HG03108 (cell line): ENCODE measurements at regions not wholly inside any gene's neighbourhood (a gene's known extent, or its start where the extent isn't known, plus 50 kb on each side); places are given as distances from the start of the nearest gene placed in this dataset.
"Not testable (repeated sequence)": the region's sequence is repeated elsewhere in the genome, so short reads cannot be mapped to it uniquely, and the experiment has no call there.

Source experiments
- ATAC-seq: cut with Tn5 transposase; IDR thresholded peaks from one replicate; pipeline ENCODE4 v1.9.1; 2021; ENCODE audit warnings: moderate library complexity; ENCODE audit not compliant: unreplicated experiment

GRCh38 chr6:56719315-56720058 is 76.8 kb upstream of the DST start:
- ATAC-seq = not testable (repeated sequence)

- ATAC-seq = no peak
Observed at GRCh38 chr6:56718236-56718635, 75.5 kb upstream of the DST start.

GRCh38 chr6:56716229-56716628 is 73.5 kb upstream of the DST start:
- ATAC-seq = no peak

GRCh38 chr6:56715741-56716140 is 73.1 kb upstream of the DST start:
- no peak for ATAC-seq

GRCh38 chr6:56714982-56715456 is 72.3 kb upstream of the DST start:
- no peak for ATAC-seq

GRCh38 chr6:56714273-56714672 is 71.6 kb upstream of the DST start:
- ATAC-seq = no peak

- no peak for ATAC-seq
Observed at GRCh38 chr6:56713254-56713672, 70.6 kb upstream of the DST start.

GRCh38 chr6:56710967-56711366 is 68.3 kb upstream of the DST start:
- ATAC-seq = no peak

GRCh38 chr6:56709650-56710049 is 67.0 kb upstream of the DST start:
- ATAC-seq = no peak

GRCh38 chr6:56708810-56709597 is 66.3 kb upstream of the DST start:
- ATAC-seq = no peak

GRCh38 chr6:56706981-56707726 is 64.5 kb upstream of the DST start:
- ATAC-seq = no peak

- ATAC-seq = no peak
Observed at GRCh38 chr6:56699066-56699654, 56.5 kb upstream of the DST start.

GRCh38 chr6:56695702-56696101 is 53.0 kb upstream of the DST start:
- ATAC-seq = no peak

GRCh38 chr6:56694002-56694401 is 51.3 kb upstream of the DST start:
- ATAC-seq = no peak

GRCh38 chr6:56693246-56693607 is 50.5 kb upstream of the DST start:
- ATAC-seq = no peak

- ATAC-seq = no peak
Observed at GRCh38 chr6:56692523-56693245, 50.0 kb upstream of the DST start.
